Epidermal melanocyte (primary cell): ENCODE measurements at regions not wholly inside any gene's neighbourhood (a gene's known extent, or its start where the extent isn't known, plus 50 kb on each side); places are given as distances from the start of the nearest gene placed in this dataset.

Experiments used
- DNase-seq: peaks from one replicate; pipeline ENCODE4 v3.0.0; 2011; ENCODE audit warnings: low spot score; ENCODE audit not compliant: insufficient read length

DNA sequence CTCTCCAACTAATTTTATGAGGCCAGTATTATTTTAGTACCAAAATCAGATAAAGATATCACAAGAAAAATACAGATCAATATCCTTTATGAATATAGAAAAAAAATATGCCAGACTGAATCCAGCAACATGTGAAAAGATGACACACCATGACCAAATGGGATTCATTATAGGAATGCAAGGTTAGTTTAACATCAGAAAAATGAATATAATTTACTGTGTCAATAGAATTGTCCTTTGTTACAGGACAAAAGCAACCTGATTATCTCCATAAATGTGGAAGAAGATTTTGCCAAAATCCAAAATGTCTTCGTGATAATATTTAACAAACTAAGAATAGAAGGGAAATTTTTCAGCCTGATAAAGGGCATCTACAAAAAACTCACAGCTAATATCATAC is 66.4 kb upstream of the DAB2 start:
- DNase-seq, result no peak

DNA sequence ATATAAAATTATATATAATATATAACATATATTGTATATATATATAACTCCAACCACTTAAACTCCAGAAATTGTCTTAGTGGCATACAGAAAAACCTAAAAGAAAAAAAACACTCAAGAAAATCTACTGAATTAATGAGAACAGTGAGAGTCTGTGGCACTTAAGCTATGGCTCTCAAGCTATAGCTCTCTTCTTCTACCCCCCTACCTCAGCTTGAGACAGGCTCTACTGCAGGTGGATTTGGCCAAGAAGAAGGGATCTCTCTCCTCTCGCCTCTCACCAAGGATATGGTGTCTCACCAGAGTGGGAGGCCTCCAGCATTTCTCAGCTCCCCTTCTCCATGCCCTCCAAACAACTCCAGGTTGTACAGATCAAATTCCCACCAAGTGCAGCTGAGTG is 64.5 kb upstream of the DAB2 start:
- DNase-seq, result no peak

DNA sequence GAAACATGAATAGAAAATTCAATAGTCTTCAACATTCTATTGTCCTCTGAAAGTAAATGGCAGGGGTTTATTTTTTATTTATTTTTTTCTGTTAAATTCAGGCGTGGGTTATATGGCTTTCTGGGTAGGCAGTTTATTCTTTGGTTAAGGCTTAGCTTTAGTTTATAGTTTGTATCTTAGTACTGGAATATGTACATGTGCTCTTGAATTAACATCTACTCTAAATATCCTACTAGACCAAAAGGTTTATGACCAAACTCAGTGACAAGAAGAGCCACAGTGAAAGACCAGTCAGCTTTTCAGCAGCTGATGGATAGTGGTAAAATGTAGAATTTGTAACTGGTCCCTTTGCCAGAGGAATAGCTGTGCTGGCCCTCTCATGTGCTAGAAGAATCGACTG is 62.0 kb upstream of the DAB2 start:
- DNase-seq, result no peak

DNA sequence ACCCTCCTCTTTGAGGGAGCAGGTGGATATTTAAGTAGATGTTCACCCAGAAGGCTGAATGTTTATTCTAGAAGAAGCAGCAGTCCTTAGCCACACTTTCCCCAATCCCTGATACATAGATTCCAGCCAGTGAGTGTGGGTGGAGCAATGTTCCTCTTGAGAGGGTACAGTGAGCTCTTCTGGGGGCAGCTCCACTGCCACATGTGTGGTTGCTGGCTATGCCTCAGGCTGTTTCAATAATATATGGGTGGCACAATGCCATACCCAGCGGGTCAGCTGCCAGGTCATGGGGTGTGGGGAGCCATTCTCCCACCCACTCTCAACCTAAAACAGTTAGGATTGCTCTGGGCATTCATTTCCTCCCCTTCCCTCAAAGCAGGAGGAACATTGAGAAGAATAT is 61.6 kb upstream of the DAB2 start:
- DNase-seq, result no peak

DNA sequence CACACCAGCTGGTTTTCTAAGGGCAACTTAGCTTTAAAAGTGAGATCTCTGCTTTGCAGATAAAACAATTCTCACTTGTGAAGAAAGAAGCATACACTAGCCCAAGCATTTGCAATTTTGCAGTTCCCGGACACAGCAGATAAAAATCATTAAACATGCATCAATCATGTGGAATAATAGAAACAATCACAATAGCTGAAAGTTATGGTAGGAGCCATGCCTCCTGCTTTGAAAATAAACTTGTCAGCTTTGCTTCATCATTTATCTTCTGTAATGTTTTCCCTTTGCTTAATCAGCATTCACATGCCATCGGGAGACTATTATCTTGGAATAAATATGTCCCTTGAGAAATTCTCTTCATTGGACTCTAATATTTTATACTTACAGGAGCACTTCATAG is 60.3 kb upstream of the DAB2 start:
- no peak for DNase-seq

DNA sequence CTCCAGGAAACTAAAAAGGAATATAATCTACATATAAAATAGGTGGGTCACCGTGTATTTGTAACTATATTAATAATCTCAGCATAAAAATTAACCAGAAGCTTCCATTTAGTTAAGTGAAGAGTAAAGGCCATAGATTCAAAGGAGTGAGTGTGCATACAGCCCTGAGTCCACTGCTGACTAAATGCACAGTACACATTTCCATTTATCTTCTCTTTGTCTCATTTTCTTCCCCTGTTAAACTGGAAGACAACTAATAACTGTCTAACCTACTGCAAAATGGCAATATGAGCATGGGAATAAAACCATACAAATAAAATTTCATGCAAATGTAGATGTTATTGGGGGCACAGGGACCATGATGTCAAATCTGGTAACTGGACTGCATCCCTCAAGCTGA is 59.9 kb upstream of the DAB2 start:
- no peak for DNase-seq

DNA sequence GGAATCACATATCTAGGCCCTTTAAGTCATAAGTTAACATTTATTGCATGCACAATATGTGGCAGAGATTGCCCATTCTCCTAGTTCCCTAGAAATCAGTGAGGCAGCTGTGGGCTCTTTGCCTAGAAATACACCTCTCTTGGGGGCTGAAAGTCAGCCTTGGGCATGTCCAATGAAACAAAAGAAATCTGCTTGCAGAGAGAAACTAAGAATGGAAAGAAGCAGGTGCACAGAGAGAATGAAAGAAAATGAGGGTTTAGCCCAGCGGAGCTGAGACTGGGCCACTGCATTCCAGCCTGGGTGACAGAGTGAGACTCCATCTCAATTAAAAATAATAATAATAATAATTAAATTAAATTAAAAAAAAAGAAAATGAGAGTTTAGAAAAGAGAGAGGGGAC is 57.3 kb upstream of the DAB2 start:
- DNase-seq, result no peak

DNA sequence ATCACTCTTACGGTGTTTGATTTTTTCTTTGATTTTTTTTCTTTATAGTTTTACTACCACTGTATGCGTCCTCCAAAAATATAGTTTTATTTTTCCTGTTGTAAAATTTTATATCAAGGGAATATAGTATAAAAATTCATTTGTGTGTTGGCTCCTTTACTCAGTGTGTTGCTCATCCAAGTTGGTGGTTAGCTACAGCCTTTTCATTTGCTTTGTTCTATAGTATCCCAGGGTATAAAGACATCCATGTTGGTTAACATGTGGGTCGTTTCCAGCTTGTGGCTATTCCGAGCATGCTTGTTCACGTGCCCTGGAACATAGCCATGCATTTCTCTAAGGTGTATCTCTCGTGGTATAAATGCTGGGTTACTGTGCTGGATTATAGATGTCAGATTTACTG is 54.8 kb upstream of the DAB2 start:
- DNase-seq, result no peak

DNA sequence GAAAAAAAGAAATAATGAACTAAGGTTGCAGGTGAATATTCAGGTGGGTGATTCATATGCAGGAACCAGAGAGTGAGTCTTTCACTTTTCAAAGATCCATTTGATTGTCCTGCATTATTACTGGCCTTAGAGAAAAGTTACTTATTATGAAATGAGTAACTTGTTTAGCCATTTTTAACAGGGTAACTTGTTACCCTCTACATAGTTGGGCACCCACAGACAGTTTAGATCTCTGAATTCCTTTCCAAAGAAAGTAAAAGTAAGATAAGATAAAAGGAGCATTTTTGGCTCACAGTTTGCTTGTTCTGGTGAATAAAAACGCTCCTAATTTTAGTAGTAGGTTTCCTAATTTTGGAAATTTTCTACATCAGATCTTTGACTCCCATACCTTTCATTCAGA is 54.1 kb upstream of the DAB2 start:
- no peak for DNase-seq

DNA sequence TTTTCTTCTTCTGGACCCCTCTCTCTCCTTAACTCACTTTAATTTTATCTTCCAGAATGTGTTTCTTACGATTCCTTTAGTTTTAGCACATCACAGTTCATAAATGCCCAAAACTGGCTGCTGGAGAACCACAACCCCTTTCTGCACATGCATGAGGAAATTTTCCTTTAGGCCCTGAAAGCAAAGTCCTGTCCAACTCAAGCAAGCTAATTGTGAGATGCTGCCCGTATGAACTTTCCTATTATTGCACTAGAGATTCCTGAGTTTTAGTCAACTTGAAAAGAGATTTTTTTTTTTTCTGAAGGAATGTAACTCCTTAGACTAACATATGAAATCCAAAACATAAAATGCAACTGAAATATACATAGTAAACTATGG is 52.1 kb upstream of the DAB2 start:
- DNase-seq, result no peak

DNA sequence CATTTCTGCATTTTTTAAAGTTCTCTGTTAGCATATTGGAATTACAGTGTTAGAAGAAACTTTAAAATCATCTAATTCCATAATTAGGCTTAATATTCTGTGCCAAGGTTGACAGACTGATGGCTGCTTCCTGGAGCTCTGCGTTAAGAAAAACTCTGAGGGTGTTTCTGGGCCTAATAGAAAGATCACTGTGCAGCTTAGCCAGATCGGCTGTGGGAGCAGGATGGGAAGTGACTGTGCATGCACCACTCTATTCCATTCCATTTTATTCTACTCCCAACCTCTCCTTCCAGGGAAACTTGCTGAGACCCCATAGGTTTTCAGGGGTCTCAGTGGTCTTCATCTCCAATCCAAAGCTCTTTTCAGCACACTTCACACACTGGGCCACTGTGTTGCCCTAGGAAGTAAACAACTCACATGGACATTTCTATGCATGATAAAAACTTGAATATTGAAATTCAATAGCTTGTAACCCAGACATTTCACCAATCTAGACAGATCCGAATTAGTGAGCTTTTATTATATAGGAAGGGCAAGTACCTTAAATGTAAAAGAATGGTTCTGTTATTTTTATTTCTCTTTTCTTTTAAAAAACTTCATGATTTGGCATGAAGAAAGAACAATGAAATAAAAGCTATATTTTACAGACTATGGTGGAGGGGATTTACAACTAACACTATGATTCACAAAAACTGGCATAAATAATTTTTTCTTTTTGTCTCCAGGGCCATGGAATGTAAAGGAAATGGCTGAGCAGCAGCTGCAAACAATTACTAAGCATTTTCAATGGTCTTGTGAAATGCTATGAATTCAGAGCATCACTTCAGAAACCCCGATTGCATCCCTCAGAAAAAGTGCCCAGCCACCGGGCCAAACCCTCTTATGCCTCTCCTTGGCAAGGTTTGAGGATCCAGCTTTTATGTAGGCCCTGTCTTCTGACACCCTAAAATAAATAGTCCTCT is 51.4 kb upstream of the DAB2 start:
- DNase-seq, result no peak

DNA sequence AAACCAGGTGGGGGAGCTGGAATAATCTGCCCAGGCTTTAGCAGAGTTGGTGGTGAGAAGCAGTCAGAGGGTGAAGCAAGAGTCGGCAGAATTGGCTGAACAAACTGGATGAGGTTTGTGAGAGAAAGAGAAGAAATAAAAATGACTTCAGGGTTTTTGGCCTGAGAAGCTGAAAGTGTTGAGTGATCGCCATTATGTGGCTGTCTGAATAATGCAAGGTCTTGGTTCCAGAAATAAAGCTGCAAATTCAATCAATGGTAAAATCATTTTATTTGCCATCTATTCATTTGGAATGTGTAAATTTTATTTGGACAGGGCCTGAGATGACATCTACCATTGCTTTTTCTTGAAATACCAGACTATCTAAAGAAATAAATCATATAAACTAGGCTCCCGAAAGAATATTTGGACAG is 50.4 kb upstream of the DAB2 start:
- DNase-seq, result no peak
